ENCODE measurements at regions not wholly inside any gene's neighbourhood (a gene's known extent, or its start where the extent isn't known, plus 50 kb on each side); places are given as distances from the start of the nearest gene placed in this dataset.

DNA sequence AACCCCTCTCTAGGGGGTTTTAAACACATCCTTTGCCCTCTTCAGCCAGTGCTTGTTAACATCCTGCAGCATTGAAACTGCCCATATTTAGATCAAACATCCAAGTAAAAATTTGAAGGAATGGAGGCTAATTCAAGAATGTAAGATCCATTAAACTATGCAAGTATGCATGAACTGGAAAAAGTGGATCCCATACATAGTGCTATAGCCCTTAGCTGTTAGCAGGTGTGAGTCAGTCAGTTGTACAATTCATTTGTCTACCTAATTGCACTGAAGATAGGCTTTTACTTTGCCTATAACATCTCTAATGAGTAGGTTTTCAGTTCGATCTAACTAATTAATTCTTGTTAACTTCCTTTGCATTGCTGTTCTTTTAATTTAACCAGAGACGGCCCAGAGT is 270.9 kb downstream of the LMO4 start:
- no peak overlapping the region for H3K4me2 ChIP-seq (ENCODE audit: low read length)
- H3K27me3 ChIP-seq (ENCODE audit: control insufficient read depth, insufficient read depth, low read length), result no peaks in the 10 kb centered on the region
- no peaks in the 10 kb centered on the region for H3K9me3 ChIP-seq (replicated peaks; ENCODE audit: low read length)
- H3K9ac ChIP-seq (ENCODE audit: low read depth, low read length), result no peak overlapping the region
- H3K36me3 ChIP-seq (ENCODE audit: insufficient read depth, low read length), result no peaks in the 10 kb centered on the region
- no peaks in the 10 kb centered on the region for H3K4me1 ChIP-seq (ENCODE audit: control insufficient read depth, insufficient read depth, low read length)
- H3K4me3 ChIP-seq (ENCODE audit: low read length), result no peak overlapping the region

- H3K4me2 ChIP-seq (ENCODE audit: low read length), result no peak overlapping the region
- H3K9ac ChIP-seq (ENCODE audit: low read depth, low read length), result no peak overlapping the region
- no peaks in the 10 kb centered on the region for H3K36me3 ChIP-seq (ENCODE audit: insufficient read depth, low read length)
- no peak overlapping the region for H3K4me3 ChIP-seq (ENCODE audit: low read length)
- H3K27me3 ChIP-seq (ENCODE audit: control insufficient read depth, insufficient read depth, low read length), result no peaks in the 10 kb centered on the region
- no peaks in the 10 kb centered on the region for H3K9me3 ChIP-seq (replicated peaks; ENCODE audit: low read length)
- no peaks in the 10 kb centered on the region for H3K4me1 ChIP-seq (ENCODE audit: control insufficient read depth, insufficient read depth, low read length)
Measured at GRCh38 chr1:87600055-87600850, 271.6 kb downstream of the LMO4 start.

DNA sequence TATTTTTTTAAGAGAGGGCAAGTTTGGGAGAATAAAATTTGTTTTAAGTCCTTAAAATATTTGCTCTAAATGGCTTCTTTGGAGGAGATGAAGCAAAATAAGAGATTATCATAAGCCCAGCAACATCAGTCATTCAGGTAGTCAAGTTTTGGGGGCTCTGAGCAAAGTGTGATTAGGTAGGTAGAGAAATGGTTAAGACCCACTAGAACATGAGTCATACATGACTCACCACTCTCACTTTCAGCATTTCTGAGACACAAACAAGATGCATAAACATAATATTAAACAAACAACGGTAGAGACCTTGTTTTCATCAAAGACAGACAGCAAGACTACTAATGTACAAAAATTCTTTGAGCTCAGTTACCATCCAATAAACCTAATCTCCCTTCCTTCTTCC is 272.2 kb downstream of the LMO4 start:
- Histone ChIP-seq H3K9me3 (replicated peaks; ENCODE audit: low read length) (no peaks in the 10 kb centered on the region), H3K36me3 (ENCODE audit: insufficient read depth, low read length) (no peaks in the 10 kb centered on the region), H3K4me1 (ENCODE audit: control insufficient read depth, insufficient read depth, low read length) (no peaks in the 10 kb centered on the region), H3K27me3 (ENCODE audit: control insufficient read depth, insufficient read depth, low read length) (no peaks in the 10 kb centered on the region), H3K4me3 (ENCODE audit: low read length) (no peak overlapping the region), H3K4me2 (ENCODE audit: low read length) (no peak overlapping the region), H3K9ac (ENCODE audit: low read depth, low read length) (no peak overlapping the region)

DNA sequence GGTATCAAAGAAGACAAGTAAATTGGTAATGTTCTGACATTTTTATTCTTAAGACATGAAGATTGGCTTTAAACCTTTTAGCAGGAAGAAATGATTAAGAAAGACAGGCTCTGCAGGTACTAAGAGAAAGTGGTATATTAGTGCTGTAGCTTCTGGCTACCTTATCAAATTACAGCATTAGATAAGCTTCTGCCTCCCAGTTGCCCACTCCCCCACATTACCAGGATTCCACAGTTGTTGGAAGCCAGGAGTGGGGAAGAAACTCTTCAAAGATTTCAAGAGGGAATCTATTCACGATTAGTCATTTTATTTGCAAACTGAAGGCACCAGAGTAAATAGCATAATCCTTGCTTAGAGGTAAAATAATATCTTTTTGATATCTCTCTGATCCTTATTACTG is 274.9 kb downstream of the LMO4 start:
- Histone ChIP-seq H3K9me3 (replicated peaks; ENCODE audit: low read length) (no peaks in the 10 kb centered on the region), H3K9ac (ENCODE audit: low read depth, low read length) (no peak overlapping the region), H3K4me1 (ENCODE audit: control insufficient read depth, insufficient read depth, low read length) (no peaks in the 10 kb centered on the region), H3K4me2 (ENCODE audit: low read length) (no peak overlapping the region), H3K36me3 (ENCODE audit: insufficient read depth, low read length) (no peaks in the 10 kb centered on the region), H3K4me3 (ENCODE audit: low read length) (no peak overlapping the region), H3K27me3 (ENCODE audit: control insufficient read depth, insufficient read depth, low read length) (no peaks in the 10 kb centered on the region)

GRCh38 chr1:87612956-87613355 is 284.3 kb downstream of the LMO4 start:
- Histone ChIP-seq H3K9ac (ENCODE audit: low read depth, low read length) (no peak overlapping the region), H3K9me3 (replicated peaks; ENCODE audit: low read length) (no peaks in the 10 kb centered on the region), H3K4me2 (ENCODE audit: low read length) (no peak overlapping the region), H3K4me1 (ENCODE audit: control insufficient read depth, insufficient read depth, low read length) (no peaks in the 10 kb centered on the region), H3K27me3 (ENCODE audit: control insufficient read depth, insufficient read depth, low read length) (no peaks in the 10 kb centered on the region), H3K4me3 (ENCODE audit: low read length) (no peak overlapping the region), H3K36me3 (ENCODE audit: insufficient read depth, low read length) (no peaks in the 10 kb centered on the region)

- Histone ChIP-seq H3K9ac (ENCODE audit: low read depth, low read length) (no peak overlapping the region), H3K4me1 (ENCODE audit: control insufficient read depth, insufficient read depth, low read length) (no peaks in the 10 kb centered on the region), H3K36me3 (ENCODE audit: insufficient read depth, low read length) (no peaks in the 10 kb centered on the region), H3K4me2 (ENCODE audit: low read length) (no peak overlapping the region), H3K27me3 (ENCODE audit: control insufficient read depth, insufficient read depth, low read length) (no peaks in the 10 kb centered on the region), H3K4me3 (ENCODE audit: low read length) (no peak overlapping the region), H3K9me3 (replicated peaks; ENCODE audit: low read length) (no peaks in the 10 kb centered on the region)
Measured at GRCh38 chr1:87615491-87615890, 286.8 kb downstream of the LMO4 start.

DNA sequence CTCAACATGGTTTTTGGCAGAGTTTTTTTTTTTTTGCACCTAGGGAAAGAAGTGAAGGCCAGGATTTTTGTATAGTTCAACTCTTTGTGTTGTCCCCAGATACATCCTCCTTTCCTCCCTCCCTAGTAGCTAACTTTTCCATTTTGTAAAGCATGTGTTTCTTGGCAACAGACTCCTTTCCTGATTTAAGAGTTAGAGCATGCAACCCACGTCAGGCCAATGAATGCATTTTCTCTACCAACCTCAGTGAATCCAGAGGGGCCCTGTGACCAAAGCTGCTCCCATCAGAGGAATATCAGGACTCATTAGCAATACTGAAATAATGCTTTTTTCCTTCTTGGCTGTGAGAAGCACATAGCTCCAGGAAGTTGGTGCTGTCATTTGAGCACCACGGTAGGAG is 287.2 kb downstream of the LMO4 start:
- H3K4me2 ChIP-seq (ENCODE audit: low read length), result no peak overlapping the region
- no peaks in the 10 kb centered on the region for H3K36me3 ChIP-seq (ENCODE audit: insufficient read depth, low read length)
- no peaks in the 10 kb centered on the region for H3K9me3 ChIP-seq (replicated peaks; ENCODE audit: low read length)
- H3K9ac ChIP-seq (ENCODE audit: low read depth, low read length), result no peak overlapping the region
- no peak overlapping the region for H3K4me3 ChIP-seq (ENCODE audit: low read length)
- no peaks in the 10 kb centered on the region for H3K27me3 ChIP-seq (ENCODE audit: control insufficient read depth, insufficient read depth, low read length)
- no peaks in the 10 kb centered on the region for H3K4me1 ChIP-seq (ENCODE audit: control insufficient read depth, insufficient read depth, low read length)

- Histone ChIP-seq H3K9ac (ENCODE audit: low read depth, low read length) (no peak overlapping the region), H3K36me3 (ENCODE audit: insufficient read depth, low read length) (no peaks in the 10 kb centered on the region), H3K4me1 (ENCODE audit: control insufficient read depth, insufficient read depth, low read length) (no peaks in the 10 kb centered on the region), H3K4me3 (ENCODE audit: low read length) (no peak overlapping the region), H3K9me3 (replicated peaks; ENCODE audit: low read length) (no peaks in the 10 kb centered on the region), H3K27me3 (ENCODE audit: control insufficient read depth, insufficient read depth, low read length) (no peaks in the 10 kb centered on the region), H3K4me2 (ENCODE audit: low read length) (no peak overlapping the region)
Measured at GRCh38 chr1:87620807-87621206, 292.1 kb downstream of the LMO4 start.

DNA sequence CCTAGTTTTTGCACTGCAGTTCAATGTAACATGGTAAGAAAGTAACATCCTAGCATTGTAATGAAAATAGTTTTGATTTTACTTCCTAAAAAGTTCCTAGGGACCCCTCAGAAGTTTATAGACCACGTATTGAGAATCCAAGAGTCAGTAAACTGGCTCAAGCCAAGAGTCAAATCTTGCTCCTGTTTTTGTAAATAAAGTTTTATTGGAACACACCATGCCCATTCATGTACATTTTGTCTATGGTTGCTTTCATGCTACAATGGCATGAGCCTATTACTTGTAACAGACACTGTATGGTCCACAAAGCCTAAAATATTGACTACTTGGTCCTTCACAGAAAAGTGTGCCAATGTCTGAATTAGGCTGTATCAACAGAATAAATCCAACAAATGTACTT is 301.0 kb downstream of the LMO4 start:
- H3K9me3 ChIP-seq (replicated peaks; ENCODE audit: low read length), result no peaks in the 10 kb centered on the region
- no peak overlapping the region for H3K4me3 ChIP-seq (ENCODE audit: low read length)
- H3K4me1 ChIP-seq (ENCODE audit: control insufficient read depth, insufficient read depth, low read length), result no peaks in the 10 kb centered on the region
- no peaks in the 10 kb centered on the region for H3K27me3 ChIP-seq (ENCODE audit: control insufficient read depth, insufficient read depth, low read length)
- H3K4me2 ChIP-seq (ENCODE audit: low read length), result no peak overlapping the region
- no peak overlapping the region for H3K9ac ChIP-seq (ENCODE audit: low read depth, low read length)
- no peaks in the 10 kb centered on the region for H3K36me3 ChIP-seq (ENCODE audit: insufficient read depth, low read length)

GRCh38 chr1:87632232-87632631 is 303.6 kb downstream of the LMO4 start:
- no peaks in the 10 kb centered on the region for H3K9me3 ChIP-seq (replicated peaks; ENCODE audit: low read length)
- no peak overlapping the region for H3K9ac ChIP-seq (ENCODE audit: low read depth, low read length)
- H3K4me1 ChIP-seq (ENCODE audit: control insufficient read depth, insufficient read depth, low read length), result no peaks in the 10 kb centered on the region
- H3K4me2 ChIP-seq (ENCODE audit: low read length), result no peak overlapping the region
- H3K36me3 ChIP-seq (ENCODE audit: insufficient read depth, low read length), result no peaks in the 10 kb centered on the region
- no peaks in the 10 kb centered on the region for H3K27me3 ChIP-seq (ENCODE audit: control insufficient read depth, insufficient read depth, low read length)
- H3K4me3 ChIP-seq (ENCODE audit: low read length), result no peak overlapping the region

DNA sequence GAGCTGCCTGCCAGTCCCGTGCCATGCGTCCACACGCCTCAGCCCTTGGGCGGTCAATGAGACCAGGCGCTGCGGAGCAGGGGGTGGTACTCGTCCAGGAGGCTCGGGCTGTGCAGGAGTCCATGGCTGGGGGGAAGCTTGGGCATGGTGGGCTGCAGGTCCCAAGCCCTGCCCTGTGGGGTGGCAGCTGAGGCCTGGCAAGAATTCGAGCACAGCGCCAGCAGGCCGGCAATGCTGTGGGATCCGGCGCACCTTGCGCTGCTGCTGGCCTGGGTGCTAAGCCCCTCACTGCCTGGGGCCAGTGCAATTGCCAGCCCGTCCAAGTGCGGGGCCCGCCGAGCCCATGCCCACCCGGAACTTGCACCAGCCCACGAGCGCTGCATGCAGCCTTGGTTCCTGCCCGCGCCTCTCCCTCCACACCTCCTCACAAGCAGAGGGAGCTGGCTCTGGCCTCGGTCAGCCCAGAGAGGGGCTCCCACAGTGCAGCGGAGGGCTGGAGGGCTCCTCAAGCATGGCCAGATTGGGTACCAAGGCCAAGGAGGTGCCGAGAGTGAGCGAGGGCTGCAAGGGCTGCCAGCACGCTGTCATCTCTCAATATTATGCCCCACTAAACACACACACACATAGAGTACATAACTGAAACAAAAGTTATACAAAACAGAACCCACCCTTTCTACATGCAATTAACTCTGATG is 307.7 kb downstream of the LMO4 start:
- no peak overlapping the region for H3K9ac ChIP-seq (ENCODE audit: low read depth, low read length)
- no peak overlapping the region for H3K4me3 ChIP-seq (ENCODE audit: low read length)
- no peaks in the 10 kb centered on the region for H3K27me3 ChIP-seq (ENCODE audit: control insufficient read depth, insufficient read depth, low read length)
- no peaks in the 10 kb centered on the region for H3K4me1 ChIP-seq (ENCODE audit: control insufficient read depth, insufficient read depth, low read length)
- H3K9me3 ChIP-seq (replicated peaks; ENCODE audit: low read length), result no peaks in the 10 kb centered on the region
- no peak overlapping the region for H3K4me2 ChIP-seq (ENCODE audit: low read length)
- H3K36me3 ChIP-seq (ENCODE audit: insufficient read depth, low read length), result no peaks in the 10 kb centered on the region

DNA sequence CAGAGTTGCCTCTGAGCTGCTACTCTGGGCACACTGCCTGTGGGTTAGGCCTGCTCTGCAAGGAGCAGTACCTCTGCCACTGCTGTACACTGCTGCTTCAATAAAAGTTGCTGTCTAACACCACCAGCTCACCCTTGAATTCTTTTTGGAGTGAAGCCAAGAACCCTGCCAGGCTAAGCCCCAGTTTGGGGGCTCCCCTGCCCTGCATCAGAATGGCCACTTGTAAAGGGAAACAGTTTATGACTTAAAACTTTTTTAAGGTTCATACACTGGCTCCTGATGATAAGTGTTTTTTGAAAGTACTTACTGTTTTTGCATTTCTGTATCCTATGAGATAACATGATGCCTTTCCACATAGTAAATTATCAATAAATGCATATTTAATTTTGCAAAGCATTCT is 310.0 kb downstream of the LMO4 start:
- no peaks in the 10 kb centered on the region for H3K4me1 ChIP-seq (ENCODE audit: control insufficient read depth, insufficient read depth, low read length)
- H3K36me3 ChIP-seq (ENCODE audit: insufficient read depth, low read length), result no peaks in the 10 kb centered on the region
- H3K4me3 ChIP-seq (ENCODE audit: low read length), result no peak overlapping the region
- H3K27me3 ChIP-seq (ENCODE audit: control insufficient read depth, insufficient read depth, low read length), result no peaks in the 10 kb centered on the region
- no peaks in the 10 kb centered on the region for H3K9me3 ChIP-seq (replicated peaks; ENCODE audit: low read length)
- H3K4me2 ChIP-seq (ENCODE audit: low read length), result no peak overlapping the region
- no peak overlapping the region for H3K9ac ChIP-seq (ENCODE audit: low read depth, low read length)
